ENCODE measurements at regions not wholly inside any gene's neighbourhood (a gene's known extent, or its start where the extent isn't known, plus 50 kb on each side); places are given as distances from the start of the nearest gene placed in this dataset.

GRCh38 chr2:144858211-144858610, 338.3 kb upstream of the ZEB2 start:
- no peak for DNase-seq (ENCODE audit: low read depth, low spot score)

- DNase-seq (ENCODE audit: low read depth, low spot score), result no peak
Measured at GRCh38 chr2:144854596-144854995, 334.7 kb upstream of the ZEB2 start.

- DNase-seq (ENCODE audit: low read depth, low spot score), result no peak
Measured at GRCh38 chr2:144849612-144850011, 329.7 kb upstream of the ZEB2 start.

DNA sequence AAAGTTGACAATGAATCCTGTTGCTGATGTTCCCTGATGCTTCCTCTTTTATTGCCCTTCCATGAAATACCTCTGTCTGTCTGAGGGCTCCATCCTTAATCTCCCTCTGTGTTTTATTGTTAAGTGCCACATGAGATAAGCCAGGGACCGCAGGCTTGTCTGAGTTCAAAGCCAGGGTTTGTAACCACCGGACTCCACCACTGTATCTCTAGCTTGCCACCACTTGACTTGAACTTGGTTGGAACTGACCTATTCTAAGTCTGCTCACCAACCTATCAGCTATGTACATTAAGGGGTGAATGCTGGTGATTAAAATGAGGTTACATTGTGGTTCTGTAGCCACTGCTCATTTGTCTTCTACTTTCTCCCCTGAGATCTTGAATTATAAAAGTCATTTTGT, 328.5 kb upstream of the ZEB2 start:
- DNase-seq (ENCODE audit: low read depth, low spot score), result no peak

- DNase-seq (ENCODE audit: low read depth, low spot score), result no peak
Measured at GRCh38 chr2:144847347-144848080, 327.6 kb upstream of the ZEB2 start.

- peak; percentile 54 for DNase-seq (ENCODE audit: low read depth, low spot score)
Measured at GRCh38 chr2:144836635-144837350, 316.9 kb upstream of the ZEB2 start.

DNA sequence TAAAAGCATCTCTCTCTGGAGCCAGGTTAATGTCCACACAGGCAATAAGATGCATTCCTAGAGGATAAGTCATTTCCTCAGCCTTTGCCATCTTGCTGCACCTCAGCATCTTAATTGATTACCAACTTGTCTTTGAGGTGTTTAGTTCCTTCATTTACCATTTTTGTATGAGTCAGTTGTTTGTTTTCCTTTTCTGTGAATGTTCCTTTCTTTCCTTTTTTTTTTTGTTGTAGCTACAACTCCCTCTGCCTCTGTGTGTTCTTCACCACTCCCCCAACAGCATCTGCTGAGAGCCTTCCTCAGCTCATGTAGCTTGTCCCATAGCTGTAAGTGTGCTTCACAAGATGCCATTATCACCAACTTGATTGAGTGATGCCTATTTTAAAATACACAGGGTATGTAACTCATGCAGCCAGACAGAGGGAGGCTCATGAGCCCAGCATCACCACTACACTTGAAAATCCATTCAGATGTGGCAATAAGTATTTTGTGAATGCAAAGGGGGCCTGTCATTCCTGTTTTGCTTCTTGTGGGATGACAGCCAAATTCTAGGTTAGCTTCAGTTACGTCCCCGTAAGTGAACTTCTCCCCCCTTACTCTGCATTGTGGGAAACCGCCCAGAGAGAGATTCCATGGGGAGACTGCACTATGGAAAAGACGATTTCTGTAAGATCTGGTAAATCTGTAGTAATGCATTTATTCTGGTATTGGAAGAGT, 315.9 kb upstream of the ZEB2 start:
- DNase-seq (ENCODE audit: low read depth, low spot score), result no peak

DNA sequence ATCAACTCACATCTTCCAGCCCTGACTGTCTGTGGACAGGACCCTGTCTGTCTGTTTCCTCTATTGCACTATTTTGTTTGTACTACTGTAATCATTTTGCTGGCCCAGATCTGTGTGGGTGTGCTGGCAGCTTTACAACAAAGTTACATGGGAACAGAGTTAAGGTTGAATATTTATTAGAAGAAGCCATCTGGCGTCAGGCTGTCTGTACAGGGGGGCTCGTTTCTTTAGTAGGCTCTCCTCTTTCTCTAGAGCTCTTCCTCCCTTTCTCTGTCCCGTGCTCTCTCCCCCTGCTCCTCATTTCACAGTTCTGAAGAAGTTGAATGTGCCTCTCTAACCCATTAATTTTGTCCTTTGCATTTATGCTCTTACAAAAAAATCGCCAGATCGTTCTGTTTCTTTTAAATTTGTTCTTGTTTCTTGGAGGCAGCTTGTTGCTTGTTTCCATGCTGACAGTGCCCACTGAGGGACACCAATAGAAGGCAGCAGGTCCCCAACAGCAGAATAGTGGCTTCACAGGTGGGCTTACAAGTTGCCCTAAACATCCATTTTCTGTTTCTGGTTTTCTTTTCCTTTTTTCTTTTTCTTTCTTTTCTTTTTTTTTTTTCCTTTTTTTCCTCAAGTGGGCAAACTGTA, 315.2 kb upstream of the ZEB2 start:
- DNase-seq (ENCODE audit: low read depth, low spot score), result peak; percentile 65

DNA sequence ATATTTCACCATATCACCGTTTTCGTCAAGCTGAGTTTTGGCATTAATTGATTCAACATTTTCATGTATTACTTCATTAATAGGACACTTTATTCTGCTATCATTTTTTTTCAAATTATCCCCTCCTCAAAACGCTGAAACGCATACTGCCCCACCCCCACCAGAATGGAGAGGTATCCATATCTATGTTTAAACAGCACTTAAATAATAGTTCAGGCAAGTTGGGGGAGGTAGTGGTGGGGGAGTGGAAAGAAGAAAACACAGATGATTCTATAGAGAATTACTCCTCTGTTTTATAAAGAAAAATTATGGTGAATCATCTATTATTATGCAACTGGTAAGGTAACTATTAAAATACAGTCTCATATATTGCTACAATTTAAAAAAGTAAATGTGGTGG, 314.4 kb upstream of the ZEB2 start:
- DNase-seq (ENCODE audit: low read depth, low spot score), result no peak

GRCh38 chr2:144833075-144833637, 313.2 kb upstream of the ZEB2 start:
- DNase-seq (ENCODE audit: low read depth, low spot score), result no peak

DNA sequence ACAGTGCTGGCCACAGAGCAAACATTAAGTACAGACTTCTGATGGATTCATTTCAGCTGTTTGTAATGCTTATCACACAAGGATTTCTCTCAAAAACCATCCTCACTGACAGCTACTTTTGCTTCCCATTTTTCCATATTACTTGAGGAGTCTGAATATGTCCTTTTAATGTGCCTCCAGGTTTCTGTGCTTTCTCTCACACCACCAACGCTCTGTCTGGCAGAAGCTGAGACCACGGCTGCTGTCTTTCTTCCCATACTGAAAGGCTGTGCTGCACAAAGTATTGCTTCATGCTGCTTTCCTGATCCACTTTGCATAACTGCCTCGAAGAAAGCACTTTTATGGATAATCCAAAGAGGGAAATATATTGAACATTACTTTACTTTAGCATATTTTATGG, 312.1 kb upstream of the ZEB2 start:
- DNase-seq (ENCODE audit: low read depth, low spot score), result no peak

- no peak for DNase-seq (ENCODE audit: low read depth, low spot score)
Measured at GRCh38 chr2:144830543-144830942, 310.6 kb upstream of the ZEB2 start.

GRCh38 chr2:144827404-144827803, 307.5 kb upstream of the ZEB2 start:
- DNase-seq (ENCODE audit: low read depth, low spot score), result no peak

- DNase-seq (ENCODE audit: low read depth, low spot score), result no peak
Measured at GRCh38 chr2:144826105-144826504, 306.2 kb upstream of the ZEB2 start.

- DNase-seq (ENCODE audit: low read depth, low spot score), result no peak
Measured at GRCh38 chr2:144825331-144826020, 305.6 kb upstream of the ZEB2 start.

GRCh38 chr2:144824306-144825080, 304.6 kb upstream of the ZEB2 start:
- DNase-seq (ENCODE audit: low read depth, low spot score), result no peak

- DNase-seq (ENCODE audit: low read depth, low spot score), result no peak
Measured at GRCh38 chr2:144822966-144823365, 303.0 kb upstream of the ZEB2 start.

- DNase-seq (ENCODE audit: low read depth, low spot score), result no peak
Measured at GRCh38 chr2:144812288-144812687, 292.4 kb upstream of the ZEB2 start.

DNA sequence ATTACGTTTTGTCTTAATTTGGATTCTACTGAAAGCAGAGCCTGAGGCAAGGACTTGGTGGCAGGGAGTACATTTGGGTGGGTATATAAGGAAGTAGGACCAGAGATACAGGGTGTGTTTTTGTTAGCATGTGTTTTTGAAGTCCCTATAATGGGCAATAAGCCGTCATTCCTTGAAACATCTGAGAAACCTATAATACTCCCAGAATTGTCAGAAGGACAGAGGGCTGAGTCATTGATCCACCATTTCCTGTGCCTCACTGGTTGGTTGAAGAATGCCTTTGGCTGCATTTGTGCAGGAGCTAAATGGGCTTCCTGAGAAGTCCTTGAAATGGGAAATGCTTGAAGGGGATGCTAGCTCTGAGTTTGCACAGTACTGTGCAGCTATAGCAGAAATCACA, 281.8 kb upstream of the ZEB2 start:
- DNase-seq (ENCODE audit: low read depth, low spot score), result peak; percentile 6

- DNase-seq (ENCODE audit: low read depth, low spot score), result no peak
Measured at GRCh38 chr2:144801325-144801724, 281.4 kb upstream of the ZEB2 start.

All from smooth muscle cell of the brain vasculature (primary cell).